Activated T-cell treated with anti-CD3 and anti-CD28 coated beads, Interleukin-2, amount 50 U/mL, for 1 hour (primary cell): ENCODE measurements at regions not wholly inside any gene's neighbourhood (a gene's known extent, or its start where the extent isn't known, plus 50 kb on each side); places are given as distances from the start of the nearest gene placed in this dataset.

ENCODE experiments used
- DNase-seq: peaks from one replicate; pipeline ENCODE4 v3.0.0-alpha.2; 2020

DNA sequence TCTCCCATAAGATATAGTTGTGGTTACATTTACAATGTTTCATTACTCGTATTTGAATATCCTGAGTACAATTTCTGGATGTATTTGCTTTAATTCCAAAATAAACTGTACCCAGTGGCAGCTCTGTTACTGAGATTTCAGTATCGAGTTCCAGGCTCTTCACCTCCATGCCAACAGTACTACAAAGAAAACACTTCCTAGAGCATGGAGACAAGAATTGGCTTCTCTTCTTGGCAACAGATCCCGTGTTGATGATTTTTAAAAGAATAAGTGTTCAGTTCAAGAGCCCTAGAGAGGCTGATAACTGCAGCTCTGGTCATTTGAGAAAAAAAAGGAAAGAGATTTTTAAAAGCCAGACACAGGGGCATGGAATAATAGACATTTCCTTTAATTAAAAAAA is 302.8 kb downstream of the EFNB2 start:
- DNase-seq = no peak

DNA sequence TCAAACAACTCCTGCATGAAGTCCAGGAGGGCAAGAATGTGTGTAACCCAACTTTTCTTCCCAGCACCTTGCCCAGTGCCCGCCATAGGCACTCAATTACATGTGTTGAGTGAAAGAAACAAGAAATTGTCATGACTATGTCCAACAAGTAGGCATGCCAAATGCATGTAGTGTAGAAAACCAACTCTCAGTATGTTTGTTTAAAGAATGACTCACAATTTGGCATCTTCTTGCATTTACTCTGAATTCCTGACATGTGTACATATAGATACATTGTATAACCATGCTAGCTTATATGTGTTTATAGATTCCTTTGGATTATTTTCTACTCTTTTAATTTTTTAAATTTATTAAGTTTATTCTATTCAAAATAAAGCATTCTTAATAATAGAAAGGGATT is 305.0 kb downstream of the EFNB2 start:
- DNase-seq = no peak

DNA sequence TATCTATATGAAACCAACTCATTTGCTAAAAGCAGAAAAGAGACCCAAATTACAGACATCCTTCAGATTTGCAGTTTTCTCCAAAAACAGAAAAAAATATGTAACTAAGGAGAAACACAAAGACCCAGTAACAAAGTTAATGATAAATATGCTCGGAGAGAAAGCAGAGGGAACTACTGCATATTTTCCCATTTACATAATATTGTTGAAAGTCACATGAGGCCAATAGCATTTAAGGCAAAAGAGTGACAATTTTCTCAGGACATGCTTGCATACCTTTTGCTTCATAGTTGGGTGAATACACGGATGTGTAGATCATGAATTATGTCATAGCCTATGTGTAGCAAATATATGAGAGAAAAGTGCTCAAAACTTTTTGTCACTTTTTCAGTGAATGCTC is 310.3 kb downstream of the EFNB2 start:
- DNase-seq = no peak

DNA sequence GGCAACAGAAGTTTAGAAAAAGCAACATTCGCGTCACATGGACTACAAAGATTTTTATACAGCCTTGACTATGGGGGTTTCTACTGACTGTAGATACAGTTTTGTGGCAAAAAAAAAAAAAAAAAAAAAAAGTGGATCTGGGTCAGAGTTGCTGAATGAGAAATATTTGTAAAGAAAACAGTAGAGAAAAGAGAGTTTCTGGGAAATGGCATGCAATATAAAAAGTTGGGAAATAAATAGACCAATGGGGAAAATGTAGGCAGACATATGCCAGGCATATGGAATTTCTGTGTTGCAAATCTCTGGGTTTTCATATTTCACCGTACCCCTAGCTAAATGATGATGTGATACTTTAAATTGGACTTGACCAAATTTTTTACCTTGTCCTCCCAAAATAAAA is 315.3 kb downstream of the EFNB2 start:
- DNase-seq = no peak

DNA sequence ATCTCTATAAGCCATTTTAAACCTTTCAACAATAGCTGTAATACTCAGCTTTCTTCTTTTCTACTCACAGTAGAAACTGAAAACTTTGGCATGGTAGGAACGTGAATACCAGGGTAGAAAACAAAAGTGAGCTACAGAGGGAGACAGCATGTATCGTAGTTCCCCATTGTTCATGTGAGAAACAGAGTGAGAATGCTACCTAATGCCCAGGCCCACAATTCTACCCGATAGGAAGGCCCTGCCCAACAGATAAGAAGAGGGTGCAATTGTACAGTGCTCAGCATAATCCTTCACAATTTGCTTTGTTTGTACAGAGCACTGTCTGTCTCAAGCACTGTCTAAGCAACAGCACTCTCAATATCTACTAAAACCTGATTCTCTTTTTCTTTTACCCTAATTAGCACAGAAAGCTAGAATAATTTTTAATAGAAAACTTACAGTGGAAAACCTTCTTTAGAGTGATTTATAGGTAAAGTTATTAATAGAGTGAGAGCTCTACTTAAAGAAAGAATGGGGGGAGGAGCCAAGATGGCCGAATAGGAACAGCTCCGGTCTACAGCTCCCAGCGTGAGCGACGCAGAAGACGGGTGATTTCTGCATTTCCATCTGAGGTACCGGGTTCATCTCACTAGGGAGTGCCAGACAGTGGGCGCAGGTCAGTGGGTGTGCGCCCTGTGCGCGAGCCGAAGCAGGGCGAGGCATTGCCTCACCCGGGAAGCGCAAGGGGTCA is 322.3 kb downstream of the EFNB2 start:
- DNase-seq = no peak

DNA sequence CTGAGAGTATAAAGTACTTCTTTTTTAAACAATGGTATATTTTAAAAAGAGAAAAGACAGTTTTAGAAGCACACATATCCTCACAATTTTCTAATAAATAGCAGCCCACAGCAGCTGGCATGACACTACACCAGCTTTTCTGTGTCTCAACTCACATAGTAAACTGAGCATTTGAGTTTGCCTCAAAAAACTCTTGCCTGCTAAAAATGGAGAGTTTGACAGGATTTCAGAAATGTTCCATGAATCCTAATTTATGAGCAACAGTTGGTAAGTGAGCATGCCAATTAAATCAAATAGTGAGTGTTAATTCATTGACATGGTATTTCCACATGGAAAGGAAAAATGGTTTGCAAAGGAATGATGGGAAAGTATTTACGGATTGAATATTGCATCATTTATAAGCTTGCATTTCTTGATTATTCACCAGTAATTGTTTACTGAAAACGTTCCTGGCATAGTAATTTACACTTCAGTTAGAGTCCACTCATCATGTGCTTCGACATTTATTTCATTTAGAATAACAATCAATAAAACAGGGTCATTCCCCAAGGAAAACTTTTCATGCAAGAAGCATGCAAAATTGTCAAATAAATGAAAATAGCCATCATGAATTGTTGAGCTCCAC is 323.0 kb downstream of the EFNB2 start:
- DNase-seq = no peak

DNA sequence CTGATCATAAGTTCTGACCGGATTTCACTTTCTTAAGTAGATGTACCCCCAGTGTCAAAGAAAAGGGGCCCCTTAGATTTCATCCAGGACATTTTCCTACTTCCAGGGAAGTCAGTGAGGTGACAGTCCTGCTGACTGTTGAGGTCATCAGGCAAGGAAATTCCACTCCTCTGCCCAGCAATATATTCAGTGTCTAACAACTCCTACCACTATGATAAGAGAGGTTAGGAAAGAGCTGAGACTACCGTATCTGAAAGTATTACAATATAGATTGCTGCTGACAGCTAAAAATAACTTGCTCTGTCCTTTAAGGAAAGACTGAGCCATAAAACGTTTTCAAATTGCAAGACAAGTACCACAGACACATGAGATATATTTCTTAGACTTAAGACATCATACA is 325.1 kb downstream of the EFNB2 start:
- no peak for DNase-seq

DNA sequence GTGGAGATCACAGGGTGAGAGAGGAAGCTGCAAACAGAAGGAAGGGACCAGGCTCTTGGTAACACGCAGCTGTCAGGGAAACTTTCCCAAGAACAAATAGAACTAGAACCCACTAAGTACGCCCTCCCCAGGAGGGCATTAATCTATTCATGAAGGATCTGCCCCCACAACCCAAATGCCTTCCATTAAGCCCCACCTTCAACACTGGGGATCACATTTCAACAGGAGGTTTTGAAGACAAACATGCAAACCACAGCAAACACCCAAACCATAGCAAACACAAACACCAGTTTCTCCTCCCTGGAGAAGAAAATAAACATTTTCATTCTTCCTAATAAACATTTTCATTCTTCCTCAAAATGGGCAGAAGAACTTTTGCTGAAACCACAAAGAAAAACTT is 329.6 kb downstream of the EFNB2 start:
- no peak for DNase-seq

DNA sequence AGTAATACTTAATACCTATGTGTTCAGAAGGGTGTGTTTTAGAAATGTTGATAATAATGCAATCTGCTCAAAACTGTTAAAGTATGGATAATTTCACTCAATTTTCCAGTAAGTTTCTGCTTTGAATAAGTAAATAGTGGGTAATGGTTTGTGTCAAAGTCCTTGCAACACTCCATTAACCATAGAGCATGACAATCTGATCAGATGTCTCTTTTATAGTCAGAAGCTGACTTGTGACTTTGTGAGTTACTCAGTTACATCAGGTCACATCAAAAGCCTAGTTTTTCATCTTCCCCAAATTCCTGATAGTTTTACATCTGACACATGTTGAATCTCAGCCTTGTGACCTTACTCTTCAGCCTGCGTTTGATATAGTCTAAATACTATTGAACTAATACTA is 338.0 kb downstream of the EFNB2 start:
- no peak for DNase-seq

DNA sequence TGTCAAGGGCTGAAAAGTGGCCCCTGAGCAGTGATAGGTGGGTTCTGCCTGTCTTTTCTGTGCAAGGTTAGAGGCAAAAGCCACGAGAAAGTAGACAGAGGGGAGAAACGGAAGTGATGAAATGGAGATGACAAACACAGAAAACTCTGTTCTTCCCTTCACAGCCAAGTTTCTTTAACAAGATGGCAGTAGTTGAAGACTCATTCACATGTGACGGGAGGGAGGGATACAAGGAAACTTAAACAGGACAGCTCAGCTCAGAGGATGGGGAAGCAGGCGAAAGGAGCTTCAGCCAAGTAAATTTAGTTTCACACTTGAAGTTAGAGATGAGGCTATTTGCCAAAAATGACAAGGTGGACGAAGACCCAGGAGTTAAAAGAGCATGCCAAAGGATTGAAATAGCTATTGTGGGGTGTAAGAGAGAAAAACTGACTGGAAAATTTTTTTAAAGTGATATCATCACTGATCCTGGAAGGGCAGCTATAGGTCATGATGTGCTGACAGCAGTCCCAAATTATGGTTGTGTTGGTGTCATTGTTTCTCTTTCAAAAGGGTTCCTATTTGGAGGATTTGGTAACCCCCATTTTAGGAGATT is 347.9 kb downstream of the EFNB2 start:
- DNase-seq = no peak

DNA sequence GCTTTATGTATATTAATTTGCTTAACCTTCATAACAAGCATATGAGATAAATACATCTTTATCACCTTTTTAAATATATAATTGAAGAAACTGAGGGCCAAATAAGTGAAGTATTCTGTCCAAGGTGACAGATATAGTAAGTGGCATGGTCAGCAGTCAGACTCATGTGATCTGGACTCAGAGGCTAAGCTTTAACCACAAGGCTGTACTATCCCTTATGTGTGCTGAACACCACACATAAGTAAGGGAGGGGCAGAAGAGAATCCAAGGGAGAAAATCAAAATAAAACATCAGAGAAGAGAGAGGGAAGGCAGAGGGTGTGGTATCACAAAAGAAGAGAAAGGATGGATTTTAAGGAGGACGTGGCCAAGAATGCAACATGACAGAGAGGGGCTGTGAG is 348.4 kb downstream of the EFNB2 start:
- no peak for DNase-seq

DNA sequence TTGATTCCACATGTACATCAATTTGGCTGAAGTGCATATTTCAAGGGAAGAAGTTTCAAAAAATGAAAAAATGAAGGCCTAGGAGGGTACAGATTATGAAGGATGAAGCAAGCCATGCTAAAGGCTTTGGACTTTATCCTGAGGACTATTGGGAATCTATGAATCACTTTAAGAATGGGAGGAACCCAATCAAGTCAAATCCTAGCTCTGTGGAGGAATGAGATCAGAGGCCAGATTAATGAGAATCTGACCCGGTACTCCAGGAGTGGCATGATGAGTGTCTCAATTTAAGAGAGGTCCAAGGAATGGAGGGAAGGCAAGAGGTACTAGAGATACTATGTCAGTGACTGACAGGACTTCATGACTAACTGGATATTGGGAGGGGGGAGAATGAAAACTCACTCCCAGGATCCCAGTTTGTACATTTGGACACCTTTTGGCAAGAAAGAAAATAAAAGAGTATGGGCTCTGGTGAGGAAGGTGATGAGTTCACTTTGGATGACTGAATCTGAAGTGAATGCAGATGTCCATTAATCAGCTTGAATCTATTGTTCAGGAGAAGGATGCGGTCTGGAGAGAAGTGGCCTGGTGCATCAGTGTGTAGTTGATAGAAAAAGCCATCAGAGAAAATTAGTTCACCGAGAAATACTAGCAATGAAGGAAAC is 349.0 kb downstream of the EFNB2 start:
- no peak for DNase-seq

DNA sequence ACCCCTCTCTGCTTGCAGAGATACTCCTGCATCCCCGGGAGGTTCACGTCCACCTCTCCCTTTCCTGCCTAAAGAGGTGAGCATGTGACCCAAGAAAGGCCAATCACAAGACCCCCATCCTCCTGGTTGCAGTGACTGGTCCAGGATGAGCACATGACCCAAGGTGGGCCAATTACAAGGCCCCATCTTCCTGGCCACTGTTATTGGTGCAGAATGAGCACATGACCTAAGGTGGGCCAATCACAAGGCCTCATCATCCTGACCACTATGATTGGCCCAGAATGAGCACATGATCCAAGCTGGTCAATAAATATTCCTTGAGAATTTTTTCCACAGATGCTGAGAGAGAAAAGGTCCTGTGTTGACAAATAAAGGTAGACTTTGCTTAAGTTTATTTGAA is 350.7 kb downstream of the EFNB2 start:
- DNase-seq = no peak

DNA sequence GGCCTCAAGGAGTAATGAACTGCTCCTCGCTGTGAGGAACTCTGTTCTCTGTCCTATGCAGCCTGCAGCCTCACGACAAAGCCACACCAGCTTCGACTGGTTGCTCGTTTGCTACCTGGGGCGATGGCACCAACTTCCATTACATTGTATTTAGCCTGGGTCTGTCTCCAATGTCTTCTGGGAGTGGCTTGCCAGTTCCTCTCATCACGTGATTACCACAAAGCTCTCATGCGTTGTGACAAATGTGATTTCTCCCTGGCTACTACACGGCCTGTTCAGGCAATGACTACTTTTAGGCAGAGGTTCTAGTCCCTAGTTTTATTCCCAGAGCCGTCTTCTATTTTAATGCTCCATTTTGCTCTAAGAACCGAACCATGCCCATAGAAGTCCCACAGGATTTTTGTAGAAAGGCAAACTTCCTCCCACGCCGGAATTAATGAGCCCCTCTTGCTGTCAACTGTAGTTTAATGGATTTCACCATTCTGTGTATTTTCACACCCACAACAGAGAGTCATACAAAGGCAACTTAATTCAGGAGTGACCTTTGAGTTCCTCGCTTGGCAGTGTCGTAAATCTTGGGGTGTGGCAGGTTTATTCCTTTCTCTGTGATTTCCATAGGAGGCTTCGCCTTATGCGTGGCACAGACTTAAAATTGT is 351.9 kb downstream of the EFNB2 start:
- DNase-seq = no peak

DNA sequence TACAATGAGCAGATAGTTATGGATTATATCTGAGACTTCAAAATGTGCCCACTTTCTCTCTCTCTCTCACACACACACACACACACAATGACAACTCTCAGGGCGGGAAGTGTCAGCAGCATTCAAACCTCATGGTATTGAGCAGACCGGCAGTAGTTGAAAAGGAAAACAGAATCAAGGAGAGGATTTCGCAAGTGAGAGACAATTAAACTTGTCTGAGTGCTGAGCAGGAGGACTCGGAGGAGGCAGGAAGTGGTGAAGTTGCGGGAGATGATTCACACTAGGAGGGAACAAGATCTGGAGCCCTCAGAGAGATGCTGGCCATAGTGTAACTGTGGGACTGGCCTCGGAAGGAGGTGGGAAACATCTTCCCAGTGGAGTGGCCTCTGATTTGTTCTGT is 353.1 kb downstream of the EFNB2 start:
- no peak for DNase-seq

DNA sequence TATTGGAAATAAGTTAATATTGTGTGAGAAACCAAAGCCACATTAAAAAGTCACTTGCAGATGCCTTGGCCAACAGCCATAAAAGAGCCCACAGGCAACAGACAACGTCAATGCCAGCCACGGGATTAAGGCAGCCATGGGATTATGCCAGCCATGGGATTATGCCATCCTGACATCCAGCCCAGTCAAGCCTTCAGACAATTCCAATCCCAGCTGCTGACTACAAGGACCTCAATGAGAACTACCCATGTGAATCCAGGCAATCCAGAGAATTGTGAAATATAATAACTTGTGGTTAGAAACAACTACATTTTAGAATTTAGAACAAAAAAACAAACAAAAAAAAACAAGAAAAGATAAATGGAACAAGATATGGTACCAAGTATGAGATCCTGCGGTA is 356.6 kb downstream of the EFNB2 start:
- no peak for DNase-seq

DNA sequence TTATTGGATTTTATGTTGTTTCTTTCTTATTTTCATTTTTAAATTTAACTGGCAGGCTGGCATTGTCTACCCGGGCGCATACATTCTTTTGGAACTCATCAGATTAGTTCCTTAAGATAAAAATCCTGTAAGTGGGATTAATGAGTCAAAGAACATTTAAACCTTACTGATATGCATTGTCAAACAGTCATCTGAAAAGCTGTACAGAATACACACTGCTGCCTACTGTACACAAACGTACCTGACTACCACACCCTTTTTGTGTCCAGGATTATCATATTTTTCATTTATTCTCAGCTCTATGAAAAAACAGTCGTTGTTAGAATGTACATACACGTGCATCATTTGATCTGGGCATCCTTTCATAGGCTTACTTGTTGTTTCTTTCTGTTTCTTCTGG is 358.3 kb downstream of the EFNB2 start:
- DNase-seq = no peak

DNA sequence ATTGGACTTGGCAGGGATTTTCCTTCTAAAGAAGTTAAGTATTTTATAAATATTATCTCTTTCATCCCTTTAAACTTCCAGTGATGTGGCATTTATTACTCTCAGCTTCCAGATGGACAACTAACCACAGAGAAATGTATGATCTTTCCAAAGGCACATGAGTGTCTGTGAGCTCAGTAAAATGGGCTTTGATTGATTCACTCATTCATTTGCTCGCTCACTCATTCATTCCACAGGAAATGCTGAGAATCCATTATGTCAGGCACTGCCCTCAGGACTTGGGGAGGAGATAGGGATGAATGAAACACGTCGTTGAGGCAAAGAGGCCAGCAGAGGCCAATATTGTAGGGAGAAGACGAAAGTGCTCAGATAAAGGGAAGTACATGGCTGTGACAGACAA is 359.3 kb downstream of the EFNB2 start:
- DNase-seq = no peak

DNA sequence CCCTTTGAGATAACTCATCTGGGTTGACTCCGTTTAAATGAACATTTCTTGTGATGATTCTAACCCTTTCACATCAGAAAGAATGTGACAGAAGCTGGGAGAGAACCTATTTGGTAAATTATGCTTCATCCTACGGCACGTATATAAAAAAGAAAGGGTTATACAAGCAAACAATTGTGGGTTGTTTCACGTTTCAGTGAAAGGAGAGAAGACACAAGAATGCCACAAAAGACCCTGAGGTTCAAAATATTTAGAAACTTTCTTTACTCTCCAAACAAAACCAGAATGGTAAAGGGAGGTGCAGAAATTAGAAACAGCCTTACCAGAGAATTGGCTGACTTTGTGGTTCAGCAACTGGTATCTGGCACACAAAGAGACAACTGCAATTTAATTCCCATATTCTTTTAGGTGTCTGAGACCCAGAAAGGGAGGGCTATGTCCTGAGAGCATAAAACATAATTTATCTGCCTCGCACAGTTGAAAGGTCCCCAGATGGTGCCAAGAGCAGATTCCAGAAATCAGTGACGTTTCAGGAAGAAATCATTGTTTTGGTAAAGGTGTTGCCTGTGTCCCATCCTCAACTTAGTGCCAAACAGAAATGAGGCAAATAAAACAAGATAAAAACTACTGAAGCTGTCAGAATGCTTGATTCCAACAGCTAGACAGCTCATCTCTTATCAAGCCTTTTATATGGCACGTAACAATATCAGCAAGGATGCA is 361.4 kb downstream of the EFNB2 start:
- DNase-seq = no peak

DNA sequence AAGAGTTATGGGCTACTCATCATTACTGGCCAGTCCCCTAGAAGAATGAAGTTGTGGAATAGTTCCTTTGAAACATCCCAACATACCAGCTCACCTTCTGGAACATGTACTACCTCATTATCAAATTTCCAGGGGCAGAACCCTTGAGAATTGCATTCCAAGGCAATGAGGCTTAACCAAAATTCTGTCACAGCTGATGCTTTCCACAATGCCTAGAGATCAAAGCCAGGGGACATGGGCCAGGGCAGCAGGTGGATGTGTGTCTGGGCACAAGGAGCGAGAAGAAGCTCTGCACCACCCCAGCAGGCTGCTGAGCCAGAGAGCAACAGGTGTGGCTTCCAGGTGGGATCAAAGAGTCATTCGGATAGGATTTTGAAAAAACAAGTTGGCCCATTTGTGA is 362.1 kb downstream of the EFNB2 start:
- DNase-seq = no peak

DNA sequence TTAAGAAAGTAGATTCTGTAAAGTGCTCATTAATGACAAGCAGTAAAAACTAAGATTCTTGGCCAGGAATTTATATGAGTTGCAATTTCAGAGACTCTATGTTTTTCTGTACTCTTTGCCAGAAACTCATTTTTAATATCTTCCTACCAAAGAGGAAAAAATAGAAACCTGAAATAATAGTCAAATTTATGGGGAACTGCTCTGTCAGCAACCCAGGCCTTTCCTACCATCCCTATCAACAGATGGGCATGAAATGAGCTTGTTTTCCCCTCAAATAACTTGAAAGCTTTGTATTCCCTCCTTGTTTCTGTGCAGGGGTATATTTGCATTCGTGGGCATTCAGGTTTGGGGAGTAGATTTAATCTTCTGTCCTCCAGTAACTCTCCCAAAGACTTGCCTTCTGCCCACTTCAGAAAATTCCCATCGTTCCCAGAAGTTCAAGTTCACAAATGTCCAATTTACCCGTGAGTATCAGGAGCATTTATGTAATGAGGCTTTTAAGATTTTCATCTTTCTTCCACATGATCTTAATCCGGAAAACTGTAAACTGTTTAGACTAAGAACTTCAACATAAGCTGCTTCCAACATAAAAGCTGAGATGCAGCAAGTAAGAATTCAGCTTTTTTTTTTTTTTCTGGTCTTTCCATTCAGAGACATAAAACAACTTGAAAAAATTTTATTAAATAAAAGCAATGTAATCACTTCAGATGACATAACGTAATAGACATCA is 363.1 kb downstream of the EFNB2 start:
- DNase-seq = no peak

DNA sequence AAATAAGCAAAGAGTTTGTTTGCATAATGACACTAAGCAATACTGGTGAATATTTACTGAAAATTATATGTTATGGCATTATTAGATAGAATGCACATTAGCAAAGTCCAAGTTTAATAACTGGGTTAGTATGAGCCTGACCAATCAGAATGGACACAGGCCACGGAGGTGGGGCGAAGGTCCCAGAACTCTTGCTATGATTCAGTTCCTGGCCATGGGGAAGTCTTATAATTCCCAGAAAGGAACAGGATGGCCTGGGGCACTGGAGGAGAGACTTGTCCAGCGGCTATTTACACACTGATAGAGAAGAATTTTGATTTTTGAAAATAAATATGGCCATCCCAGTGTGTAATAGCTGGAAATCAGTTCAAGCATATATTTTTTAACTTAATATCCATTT is 372.0 kb downstream of the EFNB2 start:
- no peak for DNase-seq
